HEK293 (cell line): ENCODE measurements at regions not wholly inside any gene's neighbourhood (a gene's known extent, or its start where the extent isn't known, plus 50 kb on each side); places are given as distances from the start of the nearest gene placed in this dataset.

Experiments
- CTCF ChIA-PET: fragments of 350-600 bp; formaldehyde crosslinking; extraction: SDS; loops from one replicate; lab custom pipeline; 2021; ENCODE audit warnings: antibody characterized with exemption; lab: Yijun Ruan, JAX
- POLR2A ChIA-PET: fragments of 300-600 bp; formaldehyde crosslinking; extraction: SDS; loops from one replicate; lab custom pipeline; 2020; ENCODE audit warnings: antibody characterized with exemption, inconsistent platforms; lab: Yijun Ruan, JAX
- H3K27ac ChIP-seq: fragments of 200-500 bp; sonication (Bioruptor generic); 2 replicates; pipeline ENCODE4 v1.5.1; 2014; ENCODE audit warnings: low read depth, low read length, control low read depth, inconsistent platforms; ENCODE audit errors: extremely low read depth
- H3K36me3 ChIP-seq, 2 experiments: fragments of 200-500 bp in 1 of 2; sonication (Bioruptor generic) in 1 of 2; 1 replicate in 1 of 2; 2 replicates in 1 of 2; pipeline ENCODE4 v1.5.1; 2014 to 2017; ENCODE audit warnings: inconsistent platforms in 2 of 2, low read length in 2 of 2; ENCODE audit not compliant: control insufficient read depth in 2 of 2, insufficient read depth in 1 of 2
- H3K4me1 ChIP-seq: fragments of 200-500 bp; sonication (Bioruptor generic); 2 replicates; pipeline ENCODE4 v1.5.1; 2014; ENCODE audit warnings: mild to moderate bottlenecking, low read length, inconsistent platforms; ENCODE audit not compliant: control insufficient read depth, insufficient read depth
- H3K4me3 ChIP-seq: 2 replicates; pipeline ENCODE4 v1.5.1; 2011; ENCODE audit warnings: low read depth, mild to moderate bottlenecking, control low read depth, low read length, moderate library complexity
- H3K9me3 ChIP-seq: fragments of 200-500 bp; sonication (Bioruptor generic); 2 replicates; pipeline ENCODE4 v1.5.1; 2014; ENCODE audit warnings: low read depth, low read length, inconsistent platforms; ENCODE audit not compliant: control insufficient read depth, insufficient read depth
- BCL11A ChIP-seq: fragments of 450-650 bp; formaldehyde crosslinking; IDR thresholded peaks from 2 replicates; pipeline ENCODE4 v1.5.1; 2016; ENCODE audit warnings: low read depth, missing biosample characterization, missing genetic modification characterization
- GLI4 ChIP-seq: fragments of 450-650 bp; formaldehyde crosslinking; IDR thresholded peaks from 2 replicates; pipeline ENCODE4 v1.5.1; 2016; ENCODE audit warnings: missing biosample characterization, missing genetic modification characterization
- GLIS1 ChIP-seq: fragments of 450-650 bp; formaldehyde crosslinking; IDR thresholded peaks from 2 replicates; pipeline ENCODE4 v1.5.1; 2016; ENCODE audit warnings: missing biosample characterization, missing genetic modification characterization
- IKZF3 ChIP-seq: fragments of 450-650 bp; IDR thresholded peaks from 2 replicates; pipeline ENCODE4 v1.5.0; 2018; ENCODE audit warnings: missing biosample characterization, mild to moderate bottlenecking, missing genetic modification characterization, moderate library complexity
- KLF8 ChIP-seq: fragments of 450-650 bp; formaldehyde crosslinking; IDR thresholded peaks from 2 replicates; pipeline ENCODE4 v1.5.1; 2016; ENCODE audit warnings: missing biosample characterization, missing genetic modification characterization
- MZF1 ChIP-seq: fragments of 450-650 bp; formaldehyde crosslinking; IDR thresholded peaks from 2 replicates; pipeline ENCODE4 v1.5.1; 2017; ENCODE audit warnings: missing biosample characterization, missing genetic modification characterization, borderline replicate concordance
- ZBTB21 ChIP-seq: fragments of 450-650 bp; formaldehyde crosslinking; IDR thresholded peaks from 2 replicates; pipeline ENCODE4 v1.5.1; 2017; ENCODE audit warnings: missing biosample characterization, missing genetic modification characterization
- ZEB2 ChIP-seq: fragments of 450-650 bp; formaldehyde crosslinking; IDR thresholded peaks from 2 replicates; pipeline ENCODE4 v1.5.1; 2016; ENCODE audit warnings: missing biosample characterization, missing genetic modification characterization
- ZFHX2 ChIP-seq: fragments of 450-650 bp; formaldehyde crosslinking; conservative IDR thresholded peaks from 2 replicates; pipeline ENCODE4 v1.5.1; 2016; ENCODE audit warnings: missing biosample characterization, missing genetic modification characterization
- ZFP37 ChIP-seq: fragments of 450-650 bp; formaldehyde crosslinking; IDR thresholded peaks from 2 replicates; pipeline ENCODE4 v1.5.1; 2016; ENCODE audit warnings: missing biosample characterization, missing genetic modification characterization
- ZNF140 ChIP-seq: fragments of 450-650 bp; formaldehyde crosslinking; IDR thresholded peaks from 2 replicates; pipeline ENCODE4 v1.5.1; 2016; ENCODE audit warnings: missing biosample characterization, missing genetic modification characterization
- ZNF221 ChIP-seq: fragments of 450-650 bp; formaldehyde crosslinking; IDR thresholded peaks from 2 replicates; pipeline ENCODE4 v1.5.1; 2017; ENCODE audit warnings: missing biosample characterization, missing genetic modification characterization, borderline replicate concordance
- ZNF248 ChIP-seq: fragments of 450-650 bp; formaldehyde crosslinking; IDR thresholded peaks from 2 replicates; pipeline ENCODE4 v1.5.1; 2017; ENCODE audit warnings: missing biosample characterization, missing genetic modification characterization
- ZNF366 ChIP-seq: fragments of 450-650 bp; formaldehyde crosslinking; conservative IDR thresholded peaks from 2 replicates; pipeline ENCODE4 v1.5.1; 2016; ENCODE audit warnings: missing biosample characterization, missing genetic modification characterization
- ZNF600 ChIP-seq: fragments of 450-650 bp; formaldehyde crosslinking; IDR thresholded peaks from 2 replicates; pipeline ENCODE4 v1.5.1; 2016; ENCODE audit warnings: missing biosample characterization, missing genetic modification characterization
- ZNF629 ChIP-seq: fragments of 450-650 bp; formaldehyde crosslinking; IDR thresholded peaks from 2 replicates; pipeline ENCODE4 v1.5.1; 2017; ENCODE audit warnings: missing biosample characterization, missing genetic modification characterization
- ZNF701 ChIP-seq: fragments of 450-650 bp; formaldehyde crosslinking; IDR thresholded peaks from 2 replicates; pipeline ENCODE4 v1.5.1; 2016; ENCODE audit warnings: missing biosample characterization, missing genetic modification characterization
- ZNF776 ChIP-seq: fragments of 450-650 bp; formaldehyde crosslinking; IDR thresholded peaks from 2 replicates; pipeline ENCODE4 v1.5.0; 2017; ENCODE audit warnings: missing biosample characterization, missing genetic modification characterization, borderline replicate concordance
- TF ChIP-seq, protein P1 (sequence below): fragments of 450-650 bp; formaldehyde crosslinking; IDR thresholded peaks from 2 replicates; pipeline ENCODE4; 2016; ENCODE audit warnings: missing biosample characterization, missing genetic modification characterization
- TF ChIP-seq, protein P2 (sequence below): fragments of 450-650 bp; formaldehyde crosslinking; IDR thresholded peaks from 2 replicates; pipeline ENCODE4 v1.5.1; 2016; ENCODE audit warnings: missing biosample characterization, missing genetic modification characterization
- TF ChIP-seq, protein P3 (sequence below): fragments of 450-650 bp; IDR thresholded peaks from 2 replicates; pipeline ENCODE4 v1.5.1; 2018; ENCODE audit warnings: missing biosample characterization, missing genetic modification characterization
- TF ChIP-seq, protein P4 (sequence below): fragments of 450-650 bp; formaldehyde crosslinking; optimal IDR thresholded peaks from 2 replicates; pipeline ENCODE3; 2016; ENCODE audit warnings: missing biosample characterization, mild to moderate bottlenecking, missing genetic modification characterization
- TF ChIP-seq, protein P5 (sequence below): fragments of 450-650 bp; formaldehyde crosslinking; IDR thresholded peaks from 2 replicates; pipeline ENCODE4 v1.5.1; 2017; ENCODE audit warnings: missing biosample characterization, missing genetic modification characterization

DNA sequence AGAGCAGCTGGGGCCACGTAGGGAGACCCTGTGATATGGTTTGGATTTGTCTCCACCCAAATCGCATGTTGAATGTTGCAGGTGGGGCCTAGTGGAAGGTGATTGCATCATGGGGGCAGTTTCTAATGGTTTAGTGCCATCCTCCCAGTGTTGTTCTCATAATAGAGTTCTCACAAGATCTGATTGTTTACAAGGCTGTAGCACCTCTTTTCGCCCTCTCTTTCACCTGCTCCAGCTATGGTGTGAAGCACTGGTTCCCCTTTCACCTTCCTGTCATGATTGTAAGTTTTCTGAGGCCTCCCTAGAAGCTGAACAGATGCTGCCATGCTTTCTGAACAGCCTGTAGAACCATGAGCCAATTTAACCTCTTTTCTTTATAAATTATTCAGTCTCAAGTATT lies 198.9 kb upstream of the CBLB start (continued):
- TF ChIP-seq ZBTB21 (tag by site-specific recombination): no peak
- TF ChIP-seq ZNF600 (tag by site-specific recombination): no peak
- TF ChIP-seq ZFP37 (tag by site-specific recombination): no peak
- no peak for TF ChIP-seq ZNF776 (tag by site-specific recombination)

DNA sequence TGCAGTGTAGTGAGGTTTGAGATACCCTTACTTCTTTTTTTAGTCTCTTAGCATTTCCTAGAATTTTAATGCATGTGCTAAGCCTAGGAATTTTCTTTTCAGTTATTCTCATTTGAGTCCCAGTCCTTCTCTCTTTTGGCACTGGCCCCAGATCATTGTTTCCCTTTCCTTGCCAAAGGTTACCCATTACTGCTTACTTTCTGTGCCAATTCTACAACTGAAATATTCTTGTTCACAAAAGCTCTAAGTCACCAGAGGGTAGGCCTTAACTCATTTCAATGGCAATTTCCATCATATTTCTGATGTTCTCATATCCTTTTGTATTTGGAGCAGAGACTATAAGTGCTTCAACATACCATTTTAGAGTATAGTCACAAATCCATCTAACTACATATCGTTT lies 199.6 kb upstream of the CBLB start:
- POLR2A ChIA-PET: no interaction called here
- no peak for TF ChIP-seq IKZF3 (tag by site-specific recombination)
- no peak for TF ChIP-seq KLF8 (tag by site-specific recombination)
- TF ChIP-seq ZBTB21 (tag by site-specific recombination): no peak
- TF ChIP-seq MZF1 (tag by site-specific recombination): no peak
- TF ChIP-seq, protein P1, sequence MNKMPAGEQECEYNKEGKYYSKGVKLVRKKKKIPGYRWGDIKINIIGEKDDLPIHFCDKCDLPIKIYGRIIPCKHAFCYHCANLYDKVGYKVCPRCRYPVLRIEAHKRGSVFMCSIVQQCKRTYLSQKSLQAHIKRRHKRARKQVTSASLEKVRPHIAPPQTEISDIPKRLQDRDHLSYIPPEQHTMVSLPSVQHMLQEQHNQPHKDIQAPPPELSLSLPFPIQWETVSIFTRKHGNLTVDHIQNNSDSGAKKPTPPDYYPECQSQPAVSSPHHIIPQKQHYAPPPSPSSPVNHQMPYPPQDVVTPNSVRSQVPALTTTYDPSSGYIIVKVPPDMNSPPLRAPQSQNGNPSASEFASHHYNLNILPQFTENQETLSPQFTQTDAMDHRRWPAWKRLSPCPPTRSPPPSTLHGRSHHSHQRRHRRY (tag by site-specific recombination): no peak
- TF ChIP-seq, all 188 proteins: peak for 0
- no peaks in the 10 kb centered on the region for H3K4me1 ChIP-seq
- no peaks in the 10 kb centered on the region for H3K9me3 ChIP-seq
- CTCF ChIA-PET: no interaction called here
- no peak overlapping the region for H3K4me3 ChIP-seq
- H3K36me3 ChIP-seq: no peaks in the 10 kb centered on the region
- no peak overlapping the region for H3K27ac ChIP-seq

DNA sequence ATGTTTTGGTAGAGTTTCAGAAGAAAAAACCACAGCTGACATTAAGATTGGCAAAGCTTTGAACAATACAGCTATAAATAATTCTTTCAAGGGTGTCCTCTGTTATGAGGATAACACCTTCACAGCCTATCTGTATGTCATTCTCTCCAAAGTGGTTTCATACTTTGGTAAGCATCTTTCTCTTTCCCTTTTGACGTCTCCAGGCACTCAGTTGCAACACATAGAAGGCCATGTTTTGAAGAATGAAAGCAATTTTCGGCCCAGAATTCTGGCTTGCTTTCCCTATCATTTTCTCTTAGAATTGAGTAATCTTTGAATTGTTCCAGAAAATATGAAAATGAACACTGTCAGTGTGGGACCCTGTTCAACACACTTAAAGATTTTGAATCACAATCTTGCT lies 200.0 kb upstream of the CBLB start:
- H3K27ac ChIP-seq: no peak overlapping the region

More for the DNA sequence above, 200.0 kb upstream of the CBLB start:
- POLR2A ChIA-PET: no interaction called here
- Histone ChIP-seq H3K9me3 (no peaks in the 10 kb centered on the region), H3K36me3 (no peaks in the 10 kb centered on the region), H3K4me1 (no peaks in the 10 kb centered on the region)
- TF ChIP-seq, protein P2, sequence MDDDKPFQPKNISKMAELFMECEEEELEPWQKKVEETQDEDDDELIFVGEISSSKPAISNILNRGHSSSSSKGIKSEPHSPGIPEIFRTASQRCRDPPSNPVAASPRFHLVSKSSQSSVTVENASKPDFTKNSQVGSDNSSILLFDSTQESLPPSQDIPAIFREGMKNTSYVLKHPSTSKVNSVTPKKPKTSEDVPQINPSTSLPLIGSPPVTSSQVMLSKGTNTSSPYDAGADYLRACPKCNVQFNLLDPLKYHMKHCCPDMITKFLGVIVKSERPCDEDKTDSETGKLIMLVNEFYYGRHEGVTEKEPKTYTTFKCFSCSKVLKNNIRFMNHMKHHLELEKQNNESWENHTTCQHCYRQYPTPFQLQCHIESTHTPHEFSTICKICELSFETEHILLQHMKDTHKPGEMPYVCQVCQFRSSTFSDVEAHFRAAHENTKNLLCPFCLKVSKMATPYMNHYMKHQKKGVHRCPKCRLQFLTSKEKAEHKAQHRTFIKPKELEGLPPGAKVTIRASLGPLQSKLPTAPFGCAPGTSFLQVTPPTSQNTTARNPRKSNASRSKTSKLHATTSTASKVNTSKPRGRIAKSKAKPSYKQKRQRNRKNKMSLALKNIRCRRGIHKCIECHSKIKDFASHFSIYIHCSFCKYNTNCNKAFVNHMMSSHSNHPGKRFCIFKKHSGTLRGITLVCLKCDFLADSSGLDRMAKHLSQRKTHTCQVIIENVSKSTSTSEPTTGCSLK: no peak
- TF ChIP-seq, protein P3, sequence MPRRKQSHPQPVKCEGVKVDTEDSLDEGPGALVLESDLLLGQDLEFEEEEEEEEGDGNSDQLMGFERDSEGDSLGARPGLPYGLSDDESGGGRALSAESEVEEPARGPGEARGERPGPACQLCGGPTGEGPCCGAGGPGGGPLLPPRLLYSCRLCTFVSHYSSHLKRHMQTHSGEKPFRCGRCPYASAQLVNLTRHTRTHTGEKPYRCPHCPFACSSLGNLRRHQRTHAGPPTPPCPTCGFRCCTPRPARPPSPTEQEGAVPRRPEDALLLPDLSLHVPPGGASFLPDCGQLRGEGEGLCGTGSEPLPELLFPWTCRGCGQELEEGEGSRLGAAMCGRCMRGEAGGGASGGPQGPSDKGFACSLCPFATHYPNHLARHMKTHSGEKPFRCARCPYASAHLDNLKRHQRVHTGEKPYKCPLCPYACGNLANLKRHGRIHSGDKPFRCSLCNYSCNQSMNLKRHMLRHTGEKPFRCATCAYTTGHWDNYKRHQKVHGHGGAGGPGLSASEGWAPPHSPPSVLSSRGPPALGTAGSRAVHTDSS: no peak
- TF ChIP-seq GLIS1 (no peak), ZNF629 (tag by site-specific recombination) (no peak), BCL11A (tag by site-specific recombination) (no peak), ZNF366 (tag by site-specific recombination) (no peak), ZNF140 (tag by site-specific recombination) (no peak), ZFHX2 (tag by site-specific recombination) (no peak), ZEB2 (no peak), ZNF701 (tag by site-specific recombination) (no peak), GLI4 (no peak), ZNF248 (tag by site-specific recombination) (no peak), ZNF221 (no peak)
- TF ChIP-seq, protein P4, sequence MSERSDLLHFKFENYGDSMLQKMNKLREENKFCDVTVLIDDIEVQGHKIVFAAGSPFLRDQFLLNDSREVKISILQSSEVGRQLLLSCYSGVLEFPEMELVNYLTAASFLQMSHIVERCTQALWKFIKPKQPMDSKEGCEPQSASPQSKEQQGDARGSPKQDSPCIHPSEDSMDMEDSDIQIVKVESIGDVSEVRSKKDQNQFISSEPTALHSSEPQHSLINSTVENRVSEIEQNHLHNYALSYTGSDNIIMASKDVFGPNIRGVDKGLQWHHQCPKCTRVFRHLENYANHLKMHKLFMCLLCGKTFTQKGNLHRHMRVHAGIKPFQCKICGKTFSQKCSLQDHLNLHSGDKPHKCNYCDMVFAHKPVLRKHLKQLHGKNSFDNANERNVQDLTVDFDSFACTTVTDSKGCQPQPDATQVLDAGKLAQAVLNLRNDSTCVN (tag by site-specific recombination): no peak
- TF ChIP-seq, protein P5, sequence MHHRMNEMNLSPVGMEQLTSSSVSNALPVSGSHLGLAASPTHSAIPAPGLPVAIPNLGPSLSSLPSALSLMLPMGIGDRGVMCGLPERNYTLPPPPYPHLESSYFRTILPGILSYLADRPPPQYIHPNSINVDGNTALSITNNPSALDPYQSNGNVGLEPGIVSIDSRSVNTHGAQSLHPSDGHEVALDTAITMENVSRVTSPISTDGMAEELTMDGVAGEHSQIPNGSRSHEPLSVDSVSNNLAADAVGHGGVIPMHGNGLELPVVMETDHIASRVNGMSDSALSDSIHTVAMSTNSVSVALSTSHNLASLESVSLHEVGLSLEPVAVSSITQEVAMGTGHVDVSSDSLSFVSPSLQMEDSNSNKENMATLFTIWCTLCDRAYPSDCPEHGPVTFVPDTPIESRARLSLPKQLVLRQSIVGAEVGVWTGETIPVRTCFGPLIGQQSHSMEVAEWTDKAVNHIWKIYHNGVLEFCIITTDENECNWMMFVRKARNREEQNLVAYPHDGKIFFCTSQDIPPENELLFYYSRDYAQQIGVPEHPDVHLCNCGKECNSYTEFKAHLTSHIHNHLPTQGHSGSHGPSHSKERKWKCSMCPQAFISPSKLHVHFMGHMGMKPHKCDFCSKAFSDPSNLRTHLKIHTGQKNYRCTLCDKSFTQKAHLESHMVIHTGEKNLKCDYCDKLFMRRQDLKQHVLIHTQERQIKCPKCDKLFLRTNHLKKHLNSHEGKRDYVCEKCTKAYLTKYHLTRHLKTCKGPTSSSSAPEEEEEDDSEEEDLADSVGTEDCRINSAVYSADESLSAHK: no peak
- TF ChIP-seq, all 188 proteins: peak for 0
- CTCF ChIA-PET: no interaction called here
- H3K4me3 ChIP-seq: no peak overlapping the region
